H1 (cell line): ENCODE measurements at regions not wholly inside any gene's neighbourhood (a gene's known extent, or its start where the extent isn't known, plus 50 kb on each side); places are given as distances from the start of the nearest gene placed in this dataset.

Experiments
- CTCF ChIA-PET: fragments of 300-600 bp; sonication (Branson Sonifier 250); formaldehyde crosslinking; loops from one replicate; lab custom pipeline; 2021; ENCODE audit not compliant: partially characterized antibody; lab: Charles Lee
- POLR2A ChIA-PET: fragments of 300-600 bp; sonication (Branson Sonifier 250); formaldehyde crosslinking; loops from one replicate; lab custom pipeline; 2021; ENCODE audit warnings: inconsistent platforms; ENCODE audit not compliant: partially characterized antibody; lab: Charles Lee
- DNase-seq, 2 experiments: peaks; one replicate each; pipeline versions ENCODE4 v3.0.0 to v3.0.0-alpha.2; 2010 to 2022; ENCODE audit warnings: low spot score in 2 of 2, low read depth in 1 of 2, mixed read lengths in 1 of 2
- FAIRE-seq: peaks from 2 replicates; lab custom pipeline; 2011; peaks lifted over from hg19 to GRCh38; lab: Jason Lieb, UNC
- H2AFZ ChIP-seq: 2 replicates; pipeline ENCODE4 v1.8.1; 2012; ENCODE audit warnings: low read length, inconsistent platforms
- H2AK5ac ChIP-seq: 2 replicates; pipeline ENCODE4 v1.6.1; 2013; ENCODE audit warnings: low read depth, low read length
- H2BK120ac ChIP-seq: replicated peaks from 2 replicates; pipeline ENCODE3; 2013; ENCODE audit warnings: low read depth, low read length, inconsistent platforms
- H2BK12ac ChIP-seq: 2 replicates; pipeline ENCODE4 v1.6.1; 2013; ENCODE audit warnings: low read depth, low read length
- H2BK15ac ChIP-seq: 2 replicates; pipeline ENCODE4 v1.6.1; 2013; ENCODE audit warnings: low read length
- H2BK20ac ChIP-seq: 2 replicates; pipeline ENCODE4 v1.6.1; 2013; ENCODE audit warnings: low read length
- H2BK5ac ChIP-seq: 2 replicates; pipeline ENCODE4 v1.6.1; 2013; ENCODE audit warnings: low read depth, low read length
- H3K14ac ChIP-seq: 2 replicates; pipeline ENCODE4 v1.6.1; 2013; ENCODE audit warnings: inconsistent platforms; ENCODE audit not compliant: insufficient read length
- H3K18ac ChIP-seq: 2 replicates; pipeline ENCODE4 v1.6.1; 2013; ENCODE audit warnings: low read length; ENCODE audit errors: extremely low read depth
- H3K23ac ChIP-seq: 2 replicates; pipeline ENCODE4 v1.6.1; 2013; ENCODE audit warnings: inconsistent platforms; ENCODE audit not compliant: insufficient read length
- H3K23me2 ChIP-seq: 2 replicates; pipeline ENCODE4 v1.6.1; 2013; ENCODE audit warnings: low read depth, low read length
- H3K27ac ChIP-seq: 2 replicates; pipeline ENCODE4 v1.6.1; 2011; ENCODE audit warnings: low read depth, low read length, inconsistent platforms
- H3K27me3 ChIP-seq, 4 experiments: replicated peaks in 1 of 4; 1 replicate in 1 of 4; 2 replicates in 3 of 4; pipeline versions ENCODE4 v1.6.1 to v1.8.1; 2011 to 2013; ENCODE audit warnings: low read length in 3 of 4, mild to moderate bottlenecking in 3 of 4, inconsistent platforms in 2 of 4, mixed read lengths in 2 of 4, moderate library complexity in 1 of 4; ENCODE audit not compliant: control insufficient read depth in 3 of 4, insufficient read depth in 3 of 4; ENCODE audit errors: extremely low read depth in 1 of 4
- H3K36me3 ChIP-seq, 4 experiments: 2 replicates each; pipeline versions ENCODE4 v1.6.1 to v1.8.1; 2011 to 2013; ENCODE audit warnings: mild to moderate bottlenecking in 4 of 4, low read length in 3 of 4, moderate library complexity in 2 of 4, control low read depth in 1 of 4, inconsistent platforms in 1 of 4; ENCODE audit not compliant: insufficient read depth in 4 of 4, control insufficient read depth in 2 of 4
- H3K4ac ChIP-seq: replicated peaks from 2 replicates; pipeline ENCODE3; 2013; ENCODE audit warnings: low read length, low read depth, mixed read lengths, inconsistent platforms; ENCODE audit not compliant: insufficient read length
- H3K4me1 ChIP-seq, 4 experiments: replicated peaks in 1 of 4; 1 replicate in 1 of 4; 2 replicates in 3 of 4; pipeline versions ENCODE4 v1.6.1 to v1.8.1; 2011 to 2013; ENCODE audit warnings: low read length in 3 of 4, inconsistent platforms in 2 of 4, mixed read lengths in 1 of 4; ENCODE audit not compliant: insufficient read depth in 4 of 4, control insufficient read depth in 3 of 4
- H3K4me2 ChIP-seq, 2 experiments: 2 replicates each; pipeline versions ENCODE4 v1.6.1 to v1.8.1; 2011 to 2013; ENCODE audit warnings: low read depth in 2 of 2, low read length in 2 of 2, control low read depth in 1 of 2, inconsistent platforms in 1 of 2, mild to moderate bottlenecking in 1 of 2; ENCODE audit not compliant: insufficient read depth in 1 of 2
- H3K4me3 ChIP-seq, 4 experiments: fragments of 200-600, 300-600 bp in 1 of 4; sonication (generic), shearing (Covaris generic), sonication (Bioruptor Twin) in 1 of 4; 2 replicates each; pipeline versions ENCODE4 v1.5.1 to v1.8.1; 2011 to 2016; ENCODE audit warnings: low read length in 4 of 4, low read depth in 3 of 4, control low read depth in 2 of 4, inconsistent platforms in 2 of 4, mild to moderate bottlenecking in 2 of 4, mixed read lengths in 1 of 4, moderate library complexity in 1 of 4; ENCODE audit not compliant: insufficient read depth in 2 of 4; ENCODE audit errors: extremely low read depth in 1 of 4
- H3K56ac ChIP-seq: replicated peaks from 2 replicates; pipeline ENCODE3; 2013; ENCODE audit warnings: low read depth, mild to moderate bottlenecking, mixed read lengths, low read length, inconsistent platforms; ENCODE audit not compliant: insufficient read length
- H3K79me1 ChIP-seq: 2 replicates; pipeline ENCODE4 v1.6.1; 2013; ENCODE audit warnings: low read depth, low read length, control low read depth
- H3K79me2 ChIP-seq, 2 experiments: 2 replicates each; pipeline versions ENCODE4 v1.6.1 to v1.8.1; 2012 to 2013; ENCODE audit warnings: low read length in 2 of 2, mild to moderate bottlenecking in 2 of 2, inconsistent platforms in 1 of 2; ENCODE audit not compliant: insufficient read depth in 2 of 2, control insufficient read depth in 1 of 2
- H3K9ac ChIP-seq, 4 experiments: replicated peaks in 1 of 4; 1 replicate in 1 of 4; 2 replicates in 3 of 4; pipeline versions ENCODE4 v1.6.1 to v1.8.1; 2011 to 2013; ENCODE audit warnings: low read depth in 3 of 4, low read length in 3 of 4, control low read depth in 2 of 4, mild to moderate bottlenecking in 2 of 4, moderate library complexity in 2 of 4, inconsistent platforms in 1 of 4; ENCODE audit errors: extremely low read depth in 1 of 4
- H3K9me3 ChIP-seq, 2 experiments: 2 replicates each; pipeline versions ENCODE4 v1.6.1 to v1.8.1; 2012 to 2013; ENCODE audit warnings: mild to moderate bottlenecking in 2 of 2, moderate library complexity in 2 of 2, control low read depth in 1 of 2, inconsistent platforms in 1 of 2, low read depth in 1 of 2, low read length in 1 of 2, mixed read lengths in 1 of 2; ENCODE audit not compliant: insufficient read depth in 2 of 2
- H4K20me1 ChIP-seq, 2 experiments: replicated peaks in 1 of 2; 2 replicates each; pipeline versions ENCODE3 to v1.8.1; 2011 to 2013; ENCODE audit warnings: inconsistent platforms in 2 of 2, low read length in 2 of 2, mild to moderate bottlenecking in 1 of 2; ENCODE audit not compliant: insufficient read depth in 2 of 2, control insufficient read depth in 1 of 2
- H4K5ac ChIP-seq: 2 replicates; pipeline ENCODE4 v1.6.1; 2013; ENCODE audit warnings: low read length, low read depth, mixed read lengths, inconsistent platforms; ENCODE audit not compliant: insufficient read length
- H4K8ac ChIP-seq: 2 replicates; pipeline ENCODE4 v1.8.0; 2013; ENCODE audit warnings: mild to moderate bottlenecking, moderate library complexity, low read length, inconsistent platforms; ENCODE audit not compliant: insufficient read depth; ENCODE audit errors: extremely low read depth
- H4K91ac ChIP-seq: replicated peaks from 2 replicates; pipeline ENCODE3; 2013; ENCODE audit warnings: low read length, mixed read lengths, inconsistent platforms; ENCODE audit not compliant: insufficient read length
- SIRT6 ChIP-seq: IDR thresholded peaks from one replicate; pipeline ENCODE4 v1.7.1; 2012; ENCODE audit warnings: low read length, inconsistent platforms
- WGBS, 2 experiments: shearing (Covaris generic) in 1 of 2; methylation state at CpG; one replicate each; pipeline versions ENCODE4 v1.1.6 to v1.1.7; 2013 to 2015; ENCODE audit warnings: low lambda C conversion rate in 2 of 2, mixed read lengths in 2 of 2, inconsistent platforms in 1 of 2, low coverage in 1 of 2, missing lambda C conversion rate in 1 of 2; ENCODE audit not compliant: insufficient replicate concordance in 2 of 2, insufficient coverage in 1 of 2, insufficient read length in 1 of 2; ENCODE audit errors: extremely low coverage in 1 of 2, missing lambda C conversion rate in 1 of 2; 5-methylcytosine and 5-hydroxymethylcytosine counted together

DNA sequence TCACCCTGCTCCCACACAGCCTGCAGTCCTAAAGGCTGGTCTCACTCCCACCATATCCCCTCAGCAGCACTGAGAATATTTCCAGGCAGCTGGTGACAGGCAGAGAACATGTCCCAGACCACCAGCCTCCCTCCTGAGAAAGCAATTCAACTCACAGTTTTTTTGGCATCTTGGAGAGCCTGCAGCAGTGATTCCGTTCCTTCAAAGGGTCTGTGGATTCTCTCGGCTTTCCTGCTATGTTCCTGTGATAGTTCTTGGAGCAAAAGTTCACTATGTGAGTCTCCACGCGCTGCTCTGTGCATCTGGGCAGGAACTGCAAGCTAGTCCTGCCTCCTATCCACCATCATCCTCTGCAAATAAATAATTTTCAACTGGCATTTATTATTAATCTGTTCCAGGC is 448.3 kb upstream of the HSF2 start:
- no peak for FAIRE-seq
- no peak overlapping the region for H4K91ac ChIP-seq
- H2BK5ac ChIP-seq, result no peak overlapping the region
- no peak overlapping the region for H2BK15ac ChIP-seq
- POLR2A ChIA-PET, result no interaction called here
- no peak overlapping the region for H3K18ac ChIP-seq
- H4K20me1 ChIP-seq, result no peaks in the 10 kb centered on the region
- H2BK20ac ChIP-seq, result no peak overlapping the region
- H3K9me3 ChIP-seq, result peaks cover 5 to 7% of the 10 kb centered on the region in 2 experiments; a peak in 2 of 4 replicates
- H2AFZ ChIP-seq, result no peak overlapping the region
- no peaks in the 10 kb centered on the region for H3K79me2 ChIP-seq
- no peaks in the 10 kb centered on the region for H3K23me2 ChIP-seq
- 93% methylated on average over 4 of the region's 4 CpGs; no CpG with 5 or more reads in 1 of the 2 experiments for WGBS, 2 experiments
- H3K27ac ChIP-seq, result no peak overlapping the region
- no peak overlapping the region for H3K14ac ChIP-seq
- no peak overlapping the region for H3K4me3 ChIP-seq
- H3K56ac ChIP-seq, result no peak overlapping the region
- H3K27me3 ChIP-seq, result no peaks in the 10 kb centered on the region
- H2BK12ac ChIP-seq, result no peak overlapping the region
- no peak for DNase-seq
- CTCF ChIA-PET, result interaction anchor here (0.6 kb wide), 1 partner anchor 540 kb away, joined by 3 read pairs; no protein-coding TSS in a partner anchor
- H3K79me1 ChIP-seq, result no peaks in the 10 kb centered on the region
- no peak overlapping the region for H3K9ac ChIP-seq
- TF ChIP-seq SIRT6, result no peak
- no peak overlapping the region for H3K4ac ChIP-seq
- H3K36me3 ChIP-seq, result no peaks in the 10 kb centered on the region
- H2BK120ac ChIP-seq, result no peak overlapping the region
- no peak overlapping the region for H3K4me2 ChIP-seq
- H3K4me1 ChIP-seq, result no peaks in the 10 kb centered on the region
- H2AK5ac ChIP-seq, result no peak overlapping the region
- no peak overlapping the region for H4K8ac ChIP-seq
- no peak overlapping the region for H4K5ac ChIP-seq
- no peak overlapping the region for H3K23ac ChIP-seq
